ENCODE measurements at regions not wholly inside any gene's neighbourhood (a gene's known extent, or its start where the extent isn't known, plus 50 kb on each side); places are given as distances from the start of the nearest gene placed in this dataset.

DNA sequence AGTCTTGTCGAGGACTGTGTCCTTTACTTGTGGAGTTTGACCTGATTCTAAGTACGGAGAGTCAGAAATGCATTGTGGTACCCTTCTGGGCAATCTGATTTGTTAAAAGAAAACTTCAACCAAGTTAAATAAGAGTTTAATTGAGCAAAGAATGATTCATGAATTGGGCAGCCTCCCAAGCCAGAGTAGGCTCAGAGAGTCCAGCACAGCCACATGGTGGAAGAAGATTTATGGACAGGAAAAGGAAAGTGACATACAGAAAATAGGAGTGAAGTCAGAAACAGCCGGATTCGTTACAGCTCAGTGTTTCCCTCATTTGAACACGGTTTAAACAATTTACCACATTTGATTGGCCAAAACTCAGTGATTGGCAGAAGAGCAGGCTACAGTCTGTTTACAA lies 329.2 kb downstream of the DHX35 start:
- Histone ChIP-seq H3K36me3 (ENCODE audit: control insufficient read depth in 2 of 2, extremely low read depth in 1 of 2, insufficient read depth in 2 of 2, low read length in 2 of 2) (no peaks in the 10 kb centered on the region), H3K4me1 (ENCODE audit: control insufficient read depth, extremely low read depth, insufficient read depth, low read length) (no peaks in the 10 kb centered on the region), H2AFZ (ENCODE audit: low read depth, low read length) (no peak overlapping the region), H3K9me3 (replicated peaks; ENCODE audit: control insufficient read depth, insufficient read depth, low read length) (no peaks in the 10 kb centered on the region), H3K4me2 (ENCODE audit: insufficient read depth, low read length) (no peak overlapping the region), H3K27ac (ENCODE audit: insufficient read depth, low read depth, low read length) (no peak overlapping the region), H3K27me3 (ENCODE audit: control insufficient read depth in 2 of 2, insufficient read depth in 2 of 2, low read length in 2 of 2) (no peaks in the 10 kb centered on the region), H4K20me1 (replicated peaks; ENCODE audit: control insufficient read depth, extremely low read depth, insufficient read depth, low read length) (no peaks in the 10 kb centered on the region), H3K9me1 (replicated peaks; ENCODE audit: control insufficient read depth, extremely low read depth, insufficient read depth, low read length) (no peaks in the 10 kb centered on the region), H3K9ac (replicated peaks; ENCODE audit: extremely low read depth, insufficient read depth, low read length) (no peak overlapping the region), H3K79me2 (ENCODE audit: control insufficient read depth, insufficient read depth, low read length) (no peaks in the 10 kb centered on the region), H3K4me3 (replicated peaks in 1 of 3; ENCODE audit: insufficient read depth in 1 of 3, low read depth in 1 of 3, low read length in 3 of 3) (no peak overlapping the region)
- FAIRE-seq, result no peak
- no TSS peak for BruUV-seq (replicated peaks)
- ChIA-PET CTCF (interaction anchor here (0.9 to 1.0 kb wide), 2 partner anchors 22 to 583 kb away, joined by 3 to 5 read pairs; no protein-coding TSS in a partner anchor), POLR2A (no interaction called here)
- intact Hi-C loops (cut with micrococcal nuclease), result no loop called here
- TF ChIP-seq, protein P1, sequence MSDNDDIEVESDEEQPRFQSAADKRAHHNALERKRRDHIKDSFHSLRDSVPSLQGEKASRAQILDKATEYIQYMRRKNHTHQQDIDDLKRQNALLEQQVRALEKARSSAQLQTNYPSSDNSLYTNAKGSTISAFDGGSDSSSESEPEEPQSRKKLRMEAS (IDR thresholded peaks at IDR 0.05; ENCODE audit: insufficient read depth, insufficient read length), result no peak
- no peak for TF ChIP-seq MYC (IDR thresholded peaks at IDR 0.05; ENCODE audit: low read depth, low read length)
- no peak for TF ChIP-seq FOS (IDR thresholded peaks at IDR 0.05; ENCODE audit: borderline replicate concordance, insufficient read depth, low read length)
- no peak for TF ChIP-seq POLR2AphosphoS5 (IDR thresholded peaks at IDR 0.05; ENCODE audit: insufficient read depth, low read depth, low read length)
- TF ChIP-seq EZH2 (IDR thresholded peaks at IDR 0.05; ENCODE audit: borderline replicate concordance, low read depth, low read length, severe bottlenecking), result no peak
- TF ChIP-seq GATA2 (IDR thresholded peaks at IDR 0.05; ENCODE audit: insufficient read depth, insufficient read length, low read depth, low read length), result no peak
- TF ChIP-seq JUN (IDR thresholded peaks at IDR 0.05; ENCODE audit: borderline replicate concordance, insufficient read depth, insufficient read length, low read depth), result no peak
- TF ChIP-seq POLR2A (IDR thresholded peaks at IDR 0.05; ENCODE audit: low read depth, low read length), result no peak
- TF ChIP-seq, protein P2, sequence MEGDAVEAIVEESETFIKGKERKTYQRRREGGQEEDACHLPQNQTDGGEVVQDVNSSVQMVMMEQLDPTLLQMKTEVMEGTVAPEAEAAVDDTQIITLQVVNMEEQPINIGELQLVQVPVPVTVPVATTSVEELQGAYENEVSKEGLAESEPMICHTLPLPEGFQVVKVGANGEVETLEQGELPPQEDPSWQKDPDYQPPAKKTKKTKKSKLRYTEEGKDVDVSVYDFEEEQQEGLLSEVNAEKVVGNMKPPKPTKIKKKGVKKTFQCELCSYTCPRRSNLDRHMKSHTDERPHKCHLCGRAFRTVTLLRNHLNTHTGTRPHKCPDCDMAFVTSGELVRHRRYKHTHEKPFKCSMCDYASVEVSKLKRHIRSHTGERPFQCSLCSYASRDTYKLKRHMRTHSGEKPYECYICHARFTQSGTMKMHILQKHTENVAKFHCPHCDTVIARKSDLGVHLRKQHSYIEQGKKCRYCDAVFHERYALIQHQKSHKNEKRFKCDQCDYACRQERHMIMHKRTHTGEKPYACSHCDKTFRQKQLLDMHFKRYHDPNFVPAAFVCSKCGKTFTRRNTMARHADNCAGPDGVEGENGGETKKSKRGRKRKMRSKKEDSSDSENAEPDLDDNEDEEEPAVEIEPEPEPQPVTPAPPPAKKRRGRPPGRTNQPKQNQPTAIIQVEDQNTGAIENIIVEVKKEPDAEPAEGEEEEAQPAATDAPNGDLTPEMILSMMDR (IDR thresholded peaks at IDR 0.05; ENCODE audit: extremely low read depth in 1 of 2, insufficient read depth in 1 of 2, low read depth in 1 of 2, low read length in 2 of 2), result no peak
- dilution Hi-C loops (cut with MboI; ENCODE audit: extremely low pct_ligation_motif_present, low sequenced_read_pairs), result no loop called here
- peak; percentile 59 for DNase-seq (ENCODE audit: low read depth, low spot score)
